ENCODE measurements at regions not wholly inside any gene's neighbourhood (a gene's known extent, or its start where the extent isn't known, plus 50 kb on each side); places are given as distances from the start of the nearest gene placed in this dataset.

GRCh38 chr14:40762685-40763084 lies 844.0 kb upstream of the LRFN5 start:
- H3K4me3 ChIP-seq (ENCODE audit: low read depth, low read length): no peak overlapping the region
- TF ChIP-seq CTCF (IDR thresholded peaks at IDR 0.05; ENCODE audit: control insufficient read depth, extremely low read depth, insufficient read depth): no peak
- no peak for DNase-seq (ENCODE audit: low read depth)

- TF ChIP-seq CTCF (IDR thresholded peaks at IDR 0.05; ENCODE audit: control insufficient read depth, extremely low read depth, insufficient read depth): no peak
- no peak overlapping the region for H3K4me3 ChIP-seq (ENCODE audit: low read depth, low read length)
- DNase-seq (ENCODE audit: low read depth): no peak
Measured at GRCh38 chr14:40762177-40762576, 844.5 kb upstream of the LRFN5 start.

- H3K4me3 ChIP-seq (ENCODE audit: low read depth, low read length): no peak overlapping the region
- TF ChIP-seq CTCF (IDR thresholded peaks at IDR 0.05; ENCODE audit: control insufficient read depth, extremely low read depth, insufficient read depth): no peak
- no peak for DNase-seq (ENCODE audit: low read depth)
Measured at GRCh38 chr14:40760704-40761103, 846.0 kb upstream of the LRFN5 start.

- no peak overlapping the region for H3K4me3 ChIP-seq (ENCODE audit: low read depth, low read length)
- no peak for TF ChIP-seq CTCF (IDR thresholded peaks at IDR 0.05; ENCODE audit: control insufficient read depth, extremely low read depth, insufficient read depth)
- DNase-seq (ENCODE audit: low read depth): no peak
Measured at GRCh38 chr14:40758076-40758475, 848.6 kb upstream of the LRFN5 start.

GRCh38 chr14:40757376-40757950 lies 849.2 kb upstream of the LRFN5 start:
- no peak for DNase-seq (ENCODE audit: low read depth)
- no peak for TF ChIP-seq CTCF (IDR thresholded peaks at IDR 0.05; ENCODE audit: control insufficient read depth, extremely low read depth, insufficient read depth)
- no peak overlapping the region for H3K4me3 ChIP-seq (ENCODE audit: low read depth, low read length)

GRCh38 chr14:40733206-40733605 lies 873.5 kb upstream of the LRFN5 start:
- TF ChIP-seq CTCF (IDR thresholded peaks at IDR 0.05; ENCODE audit: control insufficient read depth, extremely low read depth, insufficient read depth): no peak
- DNase-seq (ENCODE audit: low read depth): no peak
- no peak overlapping the region for H3K4me3 ChIP-seq (ENCODE audit: low read depth, low read length)

- no peak for DNase-seq (ENCODE audit: low read depth)
- no peak for TF ChIP-seq CTCF (IDR thresholded peaks at IDR 0.05; ENCODE audit: control insufficient read depth, extremely low read depth, insufficient read depth)
Measured at GRCh38 chr14:40727107-40727506, 879.6 kb upstream of the LRFN5 start.

More at GRCh38 chr14:40727107-40727506, 879.6 kb upstream of the LRFN5 start:
- no peak overlapping the region for H3K4me3 ChIP-seq (ENCODE audit: low read depth, low read length)

Measured in LNCaP clone FGC (cell line).